IMR-90 (cell line): ENCODE measurements at regions not wholly inside any gene's neighbourhood (a gene's known extent, or its start where the extent isn't known, plus 50 kb on each side); places are given as distances from the start of the nearest gene placed in this dataset.
"Not testable (repeated sequence)": the region's sequence is repeated elsewhere in the genome, so short reads cannot be mapped to it uniquely, and the experiment has no call there.

Experiments used
- CTCF ChIP-seq: conservative IDR thresholded peaks from 2 replicates; pipeline ENCODE4 v1.5.1; 2012; ENCODE audit warnings: mild to moderate bottlenecking, low read depth, low read length, improper control_type of control experiment
- ELK1 ChIP-seq: fragments of 150-350 bp; IDR thresholded peaks from 2 replicates; pipeline ENCODE4 v1.6.1; 2016; ENCODE audit warnings: low read depth, mild to moderate bottlenecking, low read length, moderate library complexity, borderline replicate concordance
- MAFK ChIP-seq: IDR thresholded peaks from 2 replicates; pipeline ENCODE4 v1.6.1; 2012; ENCODE audit warnings: low read depth, low read length, improper control_type of control experiment
- MXI1 ChIP-seq: IDR thresholded peaks from 2 replicates; pipeline ENCODE4 v1.6.1; 2012; ENCODE audit warnings: low read depth, mild to moderate bottlenecking, low read length, moderate library complexity, borderline replicate concordance
- POLR2A ChIP-seq: IDR thresholded peaks from 2 replicates; pipeline ENCODE4 v1.6.1; 2012; ENCODE audit warnings: mild to moderate bottlenecking, low read depth, low read length
- RAD21 ChIP-seq: IDR thresholded peaks from 2 replicates; pipeline ENCODE4 v1.6.1; 2012; ENCODE audit warnings: low read length, improper control_type of control experiment
- RFX5 ChIP-seq: IDR thresholded peaks from 2 replicates; pipeline ENCODE4 v1.8.0; 2012; ENCODE audit warnings: low read depth, mild to moderate bottlenecking, low read length, moderate library complexity
- USF2 ChIP-seq: fragments of 150-350 bp; IDR thresholded peaks from 2 replicates; pipeline ENCODE4 v1.6.1; 2017; ENCODE audit warnings: mild to moderate bottlenecking, antibody characterized with exemption, low read length, low read depth

- TF ChIP-seq USF2, POLR2A, RFX5, CTCF, RAD21, MAFK, MXI1, ELK1: not testable (repeated sequence)
These were observed 1656.3 kb upstream of the LRRTM3 start for GRCh38 chr10:65269551-65269950.
